GM18508 (cell line): ENCODE measurements at regions not wholly inside any gene's neighbourhood (a gene's known extent, or its start where the extent isn't known, plus 50 kb on each side); places are given as distances from the start of the nearest gene placed in this dataset.
"Not testable (repeated sequence)": the region's sequence is repeated elsewhere in the genome, so short reads cannot be mapped to it uniquely, and the experiment has no call there.

Experiments
- ATAC-seq: cut with Tn5 transposase; IDR thresholded peaks from one replicate; pipeline ENCODE4 v1.9.1; 2021; ENCODE audit warnings: moderate number of reproducible peaks; ENCODE audit not compliant: insufficient read depth, unreplicated experiment

DNA sequence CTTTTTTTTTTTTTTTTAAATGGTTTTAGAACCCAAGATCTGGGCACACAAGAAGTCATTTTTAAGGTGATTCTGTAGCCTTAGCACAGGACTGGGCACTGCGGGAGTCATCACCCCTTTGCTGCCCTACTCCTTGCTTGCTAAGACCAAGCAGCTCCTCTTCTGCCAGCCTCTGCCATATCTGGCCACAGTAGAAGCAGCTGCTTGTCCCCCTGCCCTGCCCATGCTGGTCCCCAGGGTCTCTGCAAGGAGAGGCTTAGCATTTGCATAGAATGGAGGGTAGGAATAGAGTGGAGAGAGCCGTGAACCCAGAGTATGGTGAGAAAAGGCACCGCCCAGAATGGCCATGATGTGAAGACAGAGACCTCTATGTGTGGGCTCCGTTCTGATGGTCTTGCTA, 109.3 kb downstream of the ADRA2C start:
- ATAC-seq = no peak

DNA sequence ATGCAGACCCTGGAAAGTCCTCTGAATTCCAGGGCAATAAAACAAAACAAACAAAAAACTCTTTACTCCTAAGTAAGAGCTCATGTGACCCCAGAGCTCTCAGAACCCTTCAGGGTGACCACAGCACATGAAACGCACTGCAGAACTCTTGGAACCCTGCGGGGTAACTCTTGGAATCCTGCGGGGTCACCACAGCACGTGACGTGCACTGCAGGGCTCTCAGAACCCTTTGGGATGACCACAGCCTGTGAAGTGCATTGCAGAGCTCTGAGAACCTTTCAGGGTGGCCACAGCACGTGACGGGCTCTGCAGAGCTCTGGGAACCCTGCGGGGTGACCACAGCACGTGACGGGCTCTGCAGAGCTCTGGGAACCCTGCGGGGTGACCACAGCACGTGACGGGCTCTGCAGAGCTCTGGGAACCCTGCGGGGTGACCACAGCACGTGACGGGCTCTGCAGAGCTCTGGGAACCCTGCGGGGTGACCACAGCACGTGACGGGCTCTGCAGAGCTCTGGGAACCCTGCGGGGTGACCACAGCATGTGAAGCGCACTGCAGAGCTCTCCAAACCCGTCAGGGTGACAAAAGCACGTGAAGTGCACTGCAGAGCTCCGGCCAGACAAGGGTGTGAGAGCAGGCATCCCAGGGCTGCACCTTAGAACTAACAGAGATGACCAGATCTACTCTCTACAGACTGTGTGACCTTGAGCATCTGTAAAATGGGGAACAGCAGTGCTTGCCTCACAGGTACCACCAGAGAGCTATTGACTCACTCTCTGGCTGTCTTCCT, 110.1 kb downstream of the ADRA2C start:
- not testable (repeated sequence) for ATAC-seq

DNA sequence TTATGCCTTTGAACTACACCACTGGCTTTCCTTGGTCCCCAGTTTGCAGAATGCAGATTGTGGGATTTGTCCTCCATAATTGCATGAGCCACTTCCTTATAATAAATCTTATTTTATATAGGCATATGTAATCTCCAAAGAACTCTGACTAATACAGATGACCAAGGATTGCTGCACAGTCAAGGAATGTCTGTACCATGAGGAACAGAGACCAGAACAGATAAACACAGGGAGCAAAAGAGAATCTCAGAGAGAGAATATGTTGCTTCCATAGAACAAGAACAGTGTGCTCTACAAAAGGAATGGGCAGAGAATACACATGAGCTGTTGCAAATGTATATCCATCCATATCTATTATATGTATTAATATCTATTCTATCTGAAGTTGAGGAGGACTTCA, 111.1 kb downstream of the ADRA2C start:
- no peak for ATAC-seq

DNA sequence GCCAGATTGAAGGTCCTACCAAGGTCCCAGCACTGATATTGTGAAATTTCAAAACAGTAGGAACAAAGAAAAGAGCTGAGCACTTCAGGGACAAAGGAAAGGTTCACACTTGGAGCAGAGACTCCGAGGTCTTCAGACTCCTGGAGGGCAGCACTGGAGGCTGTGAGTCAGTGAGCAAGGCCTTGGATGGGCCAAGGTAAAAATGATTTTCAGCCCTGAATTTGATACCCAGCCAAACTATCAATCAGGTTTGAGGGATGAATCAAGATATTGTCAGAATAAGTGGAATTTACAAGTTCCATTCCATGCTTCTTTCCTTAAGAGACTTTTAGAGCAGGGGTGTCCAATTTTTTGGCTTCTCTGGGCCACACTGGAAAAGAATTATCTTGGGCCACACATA, 111.7 kb downstream of the ADRA2C start:
- ATAC-seq = no peak

DNA sequence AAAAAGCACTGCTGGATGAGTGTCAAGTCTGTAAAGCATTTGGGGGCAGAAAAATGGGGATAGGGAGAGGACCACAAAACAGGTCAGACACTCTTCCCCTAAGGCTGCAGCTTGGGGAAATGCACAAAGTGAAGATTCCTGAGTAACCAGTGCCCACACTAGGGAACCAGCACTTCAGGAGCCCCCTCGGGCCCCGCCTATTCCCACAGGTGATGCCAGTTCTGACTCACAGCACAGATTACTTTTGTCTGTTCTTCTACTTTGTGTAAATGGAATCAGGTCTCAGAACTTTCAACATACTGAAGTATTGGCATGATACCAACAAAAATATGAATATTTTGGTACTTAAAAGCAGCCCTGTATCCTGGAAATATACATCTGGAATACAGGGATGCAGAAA, 112.5 kb downstream of the ADRA2C start:
- ATAC-seq = no peak

DNA sequence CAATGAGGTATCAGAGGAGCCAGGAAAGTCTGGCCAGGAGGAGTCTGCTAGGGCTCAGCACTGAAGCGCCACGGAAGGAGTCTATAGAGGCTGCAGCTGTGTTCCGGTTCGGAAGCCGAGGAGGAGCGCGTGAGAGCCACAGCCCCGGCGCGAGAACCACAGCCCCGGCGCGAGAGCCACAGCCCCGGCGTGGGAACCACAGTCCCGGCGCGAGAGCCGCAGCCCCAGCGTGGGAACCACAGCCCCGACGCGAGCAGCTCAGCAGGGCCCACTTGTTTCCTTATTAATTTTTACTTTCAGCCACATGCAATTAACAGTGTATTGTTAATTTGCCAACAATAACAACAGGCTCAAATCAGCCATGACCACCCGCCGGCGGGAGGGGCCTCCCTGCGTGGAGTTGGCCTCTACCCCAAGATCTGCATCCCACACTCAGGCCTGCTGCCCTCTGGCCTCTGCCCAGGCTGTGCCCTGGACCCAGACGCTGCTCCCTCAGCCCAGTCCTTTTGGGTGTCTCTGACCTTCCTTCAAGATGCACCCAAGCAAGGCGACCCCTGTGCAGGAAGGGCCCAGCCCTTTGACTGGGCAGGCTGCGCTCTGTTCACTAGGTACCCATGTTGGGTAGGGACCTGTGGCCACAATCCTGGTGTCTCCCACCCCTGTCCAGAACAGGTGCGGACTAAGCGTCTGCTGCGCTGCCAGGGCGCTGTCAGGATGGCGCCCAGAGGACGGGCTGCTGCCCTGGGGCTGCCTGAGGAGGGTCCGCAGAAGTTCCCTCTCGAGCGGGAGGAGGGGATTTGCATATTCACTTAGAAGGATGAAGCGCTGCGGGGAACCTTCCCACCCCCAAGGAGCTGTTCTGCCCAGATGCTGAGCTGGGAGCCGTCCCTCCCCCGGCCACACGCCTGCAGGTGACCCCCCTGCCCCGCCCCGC, 113.8 kb downstream of the ADRA2C start:
- ATAC-seq = no peak

DNA sequence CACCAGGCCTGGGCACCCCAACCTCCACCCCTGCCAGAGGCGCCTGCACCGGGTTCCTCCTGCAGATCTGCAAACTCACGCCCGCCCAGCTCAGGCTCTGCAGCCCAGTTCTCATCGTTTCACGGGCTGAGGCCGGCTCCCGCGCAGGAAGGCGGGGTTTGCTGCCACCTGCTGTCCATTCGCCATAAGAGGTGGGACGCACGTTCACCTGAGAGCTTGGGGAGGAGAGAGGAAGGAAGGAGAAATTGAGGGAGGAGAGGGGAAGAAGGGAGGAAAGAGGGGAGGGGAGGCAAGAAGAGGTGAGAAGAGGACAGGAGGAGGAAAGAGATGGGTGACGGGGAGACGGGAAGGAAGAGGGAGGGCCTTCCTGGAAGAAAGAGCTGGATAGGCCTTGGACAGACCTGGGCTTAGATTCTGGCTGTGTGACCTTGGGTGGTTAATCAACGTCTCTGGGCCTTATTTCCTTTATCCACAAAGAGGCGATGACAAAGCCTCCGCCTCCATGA, 114.5 kb downstream of the ADRA2C start:
- ATAC-seq = no peak

DNA sequence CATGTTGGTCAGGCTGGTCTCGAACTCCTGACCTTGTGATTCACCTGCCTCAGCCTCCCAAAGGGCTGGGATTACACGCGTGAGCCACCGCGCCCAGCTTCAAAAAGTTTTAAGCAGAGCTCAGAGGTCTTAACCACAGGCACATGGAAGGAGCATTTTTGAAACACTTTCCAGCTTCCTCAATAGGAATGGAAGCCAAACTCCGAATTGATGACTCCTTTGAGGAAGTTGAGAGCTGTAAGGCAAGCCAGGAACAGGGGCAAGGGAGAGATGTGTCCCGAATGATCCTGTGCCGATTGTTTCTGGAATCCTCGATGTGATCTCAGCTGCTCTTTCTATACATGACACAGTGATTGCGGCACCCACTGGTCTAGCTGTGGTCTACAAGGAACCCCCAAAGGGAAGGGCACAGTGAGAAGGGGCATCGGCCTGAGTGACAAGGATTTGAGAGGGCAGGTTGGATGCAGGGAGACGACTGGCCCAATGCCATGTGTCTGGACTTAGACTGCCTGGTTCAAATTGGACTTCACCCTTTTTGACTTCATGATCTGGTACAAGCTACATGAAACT, 116.2 kb downstream of the ADRA2C start:
- not testable (repeated sequence) for ATAC-seq

DNA sequence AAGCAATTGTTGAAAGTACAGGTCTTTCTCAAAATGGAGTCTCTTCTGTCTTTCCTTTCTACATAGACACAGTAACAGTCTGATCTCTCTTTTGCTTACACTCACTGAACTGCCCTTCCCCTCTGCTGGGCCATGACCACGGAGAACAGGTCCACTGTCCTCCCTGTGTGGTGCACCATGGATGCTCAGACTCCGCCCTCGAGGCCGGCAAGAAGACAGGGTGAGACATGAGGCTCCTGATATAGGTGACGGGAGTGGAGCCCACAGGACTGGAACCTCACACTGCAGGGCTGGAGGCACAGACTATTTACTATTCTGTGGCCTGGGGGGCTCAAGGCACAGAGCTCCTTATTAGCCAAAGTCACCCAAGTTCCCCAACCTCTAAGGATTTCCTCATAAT, 118.1 kb downstream of the ADRA2C start:
- ATAC-seq = not testable (repeated sequence)

DNA sequence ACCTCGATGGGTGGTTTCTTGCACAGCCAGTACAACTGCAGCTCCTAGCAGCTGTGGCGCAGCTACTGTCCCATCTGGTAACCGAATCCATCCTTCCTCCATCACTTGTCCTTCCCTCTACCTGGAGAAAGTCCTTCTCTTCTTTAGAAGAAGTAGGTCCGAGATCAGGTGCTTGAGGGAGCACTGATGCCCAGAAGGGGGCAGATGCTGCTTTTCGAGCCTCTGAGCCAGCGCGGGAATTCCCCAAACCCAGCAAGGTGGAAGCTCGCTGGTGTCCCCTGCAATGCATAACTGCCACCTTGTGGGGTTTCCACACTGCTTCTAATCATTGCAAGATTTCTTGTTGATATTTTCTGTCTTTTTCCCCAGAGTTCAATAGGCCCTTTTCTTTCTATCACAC, 127.4 kb downstream of the ADRA2C start:
- ATAC-seq = not testable (repeated sequence)

DNA sequence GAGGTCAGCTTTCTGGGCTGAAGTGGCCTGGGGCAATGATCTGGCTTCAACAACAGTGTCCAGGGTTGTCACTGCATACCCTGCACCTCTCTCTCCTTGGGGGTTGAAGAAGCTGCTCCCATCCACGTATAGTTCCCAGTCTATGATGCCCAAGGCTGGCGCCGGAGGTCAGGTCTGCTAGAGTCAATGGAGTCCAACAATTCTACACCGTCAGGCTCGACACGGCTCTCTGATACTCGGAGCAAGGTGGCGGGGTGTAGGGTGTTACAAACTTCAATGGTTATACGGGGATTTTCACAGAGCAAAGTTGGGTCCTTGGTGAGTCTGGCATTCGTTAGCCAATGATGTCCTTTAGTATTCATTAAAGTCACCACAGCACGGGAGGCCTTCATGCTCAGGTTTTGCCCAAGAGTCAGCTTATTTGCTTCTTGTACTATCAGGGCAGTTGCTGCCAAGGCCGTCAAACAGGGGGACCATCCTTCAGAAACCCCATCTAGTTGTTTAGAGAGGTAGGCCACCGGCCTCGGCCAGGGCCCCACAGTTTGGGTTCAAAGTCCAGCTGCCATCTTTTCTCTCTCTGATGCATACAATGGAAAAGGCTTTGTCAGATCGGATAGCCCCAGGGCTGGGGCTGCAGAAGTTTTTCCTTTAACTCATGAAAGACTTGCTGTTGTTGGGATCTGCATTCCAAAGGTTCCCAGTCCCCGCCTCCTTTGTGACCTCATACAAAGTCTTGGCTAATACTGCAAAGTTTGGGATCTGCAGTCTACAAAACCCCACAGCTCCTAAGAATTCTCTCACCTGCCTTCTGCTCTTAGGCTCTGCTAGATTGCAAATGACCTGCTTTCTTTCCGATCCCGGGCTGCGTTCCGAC, 128.1 kb downstream of the ADRA2C start:
- not testable (repeated sequence) for ATAC-seq

DNA sequence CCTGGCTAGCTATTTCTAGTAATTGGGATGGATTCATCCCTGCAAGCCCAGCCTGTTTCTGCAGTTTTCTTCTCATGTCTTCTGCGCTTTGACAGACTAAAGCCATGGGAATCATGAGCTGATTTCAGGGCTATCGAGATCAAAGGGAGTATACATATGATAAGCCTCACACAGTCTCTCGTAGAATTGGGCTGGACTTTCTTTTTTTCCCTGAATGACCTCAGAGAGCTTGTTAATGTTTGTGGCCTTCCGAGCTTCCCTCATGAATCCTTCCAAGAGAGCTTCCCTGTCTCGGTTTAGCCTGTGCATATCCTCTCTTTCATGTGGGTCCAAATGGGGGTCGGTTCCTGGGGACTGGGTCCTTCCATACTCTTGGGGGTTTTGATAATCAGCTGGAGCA, 130.3 kb downstream of the ADRA2C start:
- no peak for ATAC-seq

DNA sequence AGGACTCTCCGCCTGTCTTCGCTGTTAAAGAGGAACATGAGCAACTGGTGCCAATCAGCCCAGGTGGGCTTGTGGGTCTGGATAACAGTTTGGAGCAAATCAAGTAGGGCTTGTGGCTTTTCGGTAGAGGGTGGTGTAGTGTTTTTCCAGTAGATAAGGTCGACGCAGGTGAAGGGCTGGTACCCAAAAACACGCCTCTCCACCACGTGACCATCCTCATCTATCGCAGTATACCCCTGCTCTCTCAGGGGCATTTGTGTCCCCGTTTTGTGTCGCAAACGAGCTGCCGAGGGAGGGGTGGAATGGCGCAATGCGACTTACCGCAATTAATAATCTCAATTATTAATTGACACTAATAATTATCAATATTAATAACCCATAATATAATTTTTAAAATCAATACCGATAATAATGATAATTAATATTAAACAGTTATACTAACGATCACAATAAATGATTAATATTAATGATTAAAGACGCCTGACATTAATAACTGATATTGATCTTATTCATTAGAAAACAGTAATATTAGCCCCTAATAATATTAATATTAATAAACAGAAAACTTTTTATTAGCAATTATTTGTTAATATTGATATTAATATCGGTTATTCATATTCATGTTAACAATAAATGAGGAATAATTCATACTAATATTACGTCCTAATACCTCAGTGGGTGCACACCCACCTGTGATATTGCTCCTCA, 130.8 kb downstream of the ADRA2C start:
- ATAC-seq = not testable (repeated sequence)

DNA sequence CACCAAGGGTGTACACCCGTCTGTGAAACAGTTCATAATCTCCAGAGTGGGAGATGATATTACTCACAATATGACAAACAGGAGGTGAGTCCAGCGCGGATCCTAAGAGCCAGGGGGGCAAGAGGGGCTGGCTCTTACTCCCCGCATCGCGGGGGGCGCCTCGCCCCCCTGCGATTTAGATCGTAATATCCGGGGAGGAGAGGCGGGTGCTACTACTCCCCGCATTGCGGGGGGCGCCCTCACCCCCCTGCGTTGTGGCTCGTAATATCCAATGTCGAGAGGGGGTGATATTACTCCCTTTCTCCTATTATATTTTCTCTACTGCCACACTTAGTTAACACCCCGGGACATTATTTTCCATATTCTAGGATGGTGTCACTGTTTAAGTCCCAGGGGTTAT, 131.9 kb downstream of the ADRA2C start:
- no peak for ATAC-seq

DNA sequence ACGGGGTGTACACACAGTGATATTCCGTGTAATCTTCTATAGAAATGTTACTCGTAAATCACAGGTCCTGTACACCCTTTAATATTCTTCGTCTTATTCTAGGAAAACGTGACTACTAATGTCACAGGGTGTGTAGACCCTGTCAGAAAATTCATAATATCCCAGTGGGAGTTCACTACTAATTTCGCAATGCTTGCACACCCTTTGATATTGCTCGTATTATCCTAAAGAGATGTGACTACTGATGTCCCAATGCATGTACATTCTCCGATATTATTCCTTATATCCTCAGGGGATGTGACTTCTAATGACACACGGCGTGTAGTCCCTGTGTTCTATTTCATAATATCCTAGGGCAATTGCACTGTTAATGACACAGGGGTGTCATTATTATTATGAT, 132.7 kb downstream of the ADRA2C start:
- not testable (repeated sequence) for ATAC-seq

DNA sequence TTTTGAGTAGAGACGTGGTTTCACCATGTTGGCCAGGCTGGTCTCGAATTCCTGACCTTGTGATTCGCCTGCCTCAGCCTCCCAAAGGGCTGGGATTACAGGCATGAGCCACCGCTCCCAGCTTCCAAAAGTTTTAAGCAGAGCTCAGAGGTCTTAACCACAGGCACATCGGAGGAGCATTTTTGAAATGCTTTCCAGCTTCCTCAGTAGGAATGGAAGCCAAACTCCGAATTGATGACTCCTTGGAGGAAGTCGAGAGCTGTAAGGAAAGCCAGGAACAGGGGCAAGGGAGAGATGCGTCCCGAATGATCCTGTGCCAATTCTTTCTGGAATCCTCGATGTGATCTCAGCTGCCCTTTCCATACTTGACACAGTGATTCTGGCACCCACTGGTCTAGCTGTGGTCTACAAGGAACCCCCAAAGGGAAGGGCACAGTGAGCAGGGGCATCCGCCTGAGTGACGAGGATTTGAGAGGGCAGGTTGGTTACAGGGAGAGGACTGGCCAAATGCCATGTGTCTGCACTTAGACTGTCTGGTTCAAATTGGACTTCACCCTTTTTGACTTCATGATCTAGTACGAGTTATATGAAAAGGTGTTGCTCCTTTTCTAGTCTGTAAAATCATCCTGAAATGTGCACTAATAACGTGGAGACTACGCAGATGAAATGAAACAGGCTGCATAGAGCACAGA, 138.2 kb downstream of the ADRA2C start:
- not testable (repeated sequence) for ATAC-seq

DNA sequence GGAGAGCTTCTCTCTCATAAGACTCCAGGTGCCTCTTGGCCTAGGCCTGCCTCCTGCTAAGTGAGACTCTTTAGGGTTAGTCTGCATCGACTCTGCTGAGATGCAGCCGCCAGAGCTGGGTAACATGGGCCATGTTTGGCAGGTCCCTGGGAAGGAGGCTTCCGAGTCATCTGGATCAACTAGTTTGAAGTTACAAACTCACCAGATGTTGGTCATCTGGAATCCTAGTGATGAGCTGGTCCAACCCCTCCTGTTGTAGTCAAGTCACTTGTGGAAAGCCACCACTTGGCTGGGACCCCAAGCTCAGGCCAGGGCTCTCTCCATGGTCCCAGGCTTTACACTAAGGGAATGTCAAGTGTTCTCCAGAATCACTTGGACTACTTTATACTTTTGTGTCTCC, 143.4 kb downstream of the ADRA2C start:
- ATAC-seq = not testable (repeated sequence)

DNA sequence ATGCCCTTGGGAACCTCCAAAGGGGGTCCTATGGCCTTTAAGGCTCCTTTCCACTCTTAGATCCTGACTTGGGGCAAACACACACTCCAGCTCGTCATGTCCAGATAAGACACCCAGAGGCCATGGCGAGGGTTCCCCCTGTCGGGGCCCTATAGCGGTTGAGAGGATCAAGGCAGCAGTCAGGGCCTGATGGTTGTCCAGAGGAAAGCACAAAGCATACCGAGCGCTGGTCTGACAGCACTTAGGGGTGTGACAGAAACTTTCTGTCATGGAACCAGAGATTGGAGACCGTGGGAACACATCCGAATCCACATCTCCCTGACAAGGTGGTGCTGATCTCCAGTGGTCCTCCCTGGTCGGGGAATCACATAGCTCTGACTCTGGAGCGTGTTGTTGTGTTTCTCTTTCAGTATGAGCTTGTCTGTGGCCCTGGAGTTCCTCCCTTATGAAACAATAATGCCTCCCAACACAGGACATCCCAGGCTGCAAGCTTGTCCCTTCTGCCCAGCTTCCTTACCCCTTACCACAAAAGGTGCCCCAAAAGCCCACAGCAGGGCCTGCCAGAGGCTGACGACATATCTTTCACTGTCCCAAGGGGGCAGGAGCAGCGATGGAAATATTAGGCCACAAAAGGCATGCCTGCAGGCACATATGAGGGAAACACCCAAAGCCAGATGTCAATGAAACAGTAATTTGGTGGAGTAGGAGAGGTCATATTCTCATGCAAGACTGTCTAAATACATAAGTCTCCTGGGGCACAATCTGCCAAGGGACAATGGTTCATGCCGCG, 144.2 kb downstream of the ADRA2C start:
- ATAC-seq = not testable (repeated sequence)
